ENCODE measurements at regions not wholly inside any gene's neighbourhood (a gene's known extent, or its start where the extent isn't known, plus 50 kb on each side); places are given as distances from the start of the nearest gene placed in this dataset.

- TF ChIP-seq CTCF (IDR thresholded peaks at IDR 0.05; ENCODE audit: insufficient read depth, low read length, missing control alignments) = no peak
- no peak for DNase-seq (ENCODE audit: low read depth, low spot score)
- ChIA-PET CTCF (interaction anchor here (1.2 kb wide), 1 partner anchor 19 kb away, joined by 3 read pairs; no protein-coding TSS in a partner anchor), POLR2A (no interaction called here)
- no peak overlapping the region for H3K4me3 ChIP-seq (ENCODE audit: low read depth, low read length)
Measured at GRCh38 chr7:92968502-92968901, 132.1 kb upstream of the CDK6 start.

GRCh38 chr7:92967238-92967637 lies 130.9 kb upstream of the CDK6 start:
- ChIA-PET CTCF (no interaction called here), POLR2A (no interaction called here)
- H3K4me3 ChIP-seq (ENCODE audit: low read depth, low read length) = no peak overlapping the region
- DNase-seq (ENCODE audit: low read depth, low spot score) = no peak
- no peak for TF ChIP-seq CTCF (IDR thresholded peaks at IDR 0.05; ENCODE audit: insufficient read depth, low read length, missing control alignments)

- H3K4me3 ChIP-seq (ENCODE audit: low read depth, low read length) = no peak overlapping the region
- POLR2A ChIA-PET = no interaction called here
- DNase-seq (ENCODE audit: low read depth, low spot score) = no peak
- TF ChIP-seq CTCF (IDR thresholded peaks at IDR 0.05; ENCODE audit: insufficient read depth, low read length, missing control alignments) = no peak
- CTCF ChIA-PET = no interaction called here
Measured at GRCh38 chr7:92964141-92964540, 127.8 kb upstream of the CDK6 start.

- no peak overlapping the region for H3K4me3 ChIP-seq (ENCODE audit: low read depth, low read length)
- no peak for DNase-seq (ENCODE audit: low read depth, low spot score)
- ChIA-PET POLR2A (no interaction called here), CTCF (no interaction called here)
- no peak for TF ChIP-seq CTCF (IDR thresholded peaks at IDR 0.05; ENCODE audit: insufficient read depth, low read length, missing control alignments)
Measured at GRCh38 chr7:92963566-92963965, 127.2 kb upstream of the CDK6 start.

GRCh38 chr7:92961961-92962360 lies 125.6 kb upstream of the CDK6 start:
- CTCF ChIA-PET = no interaction called here

GRCh38 chr7:92956575-92956974 lies 120.2 kb upstream of the CDK6 start:
- TF ChIP-seq CTCF (IDR thresholded peaks at IDR 0.05; ENCODE audit: insufficient read depth, low read length, missing control alignments) = no peak
- H3K4me3 ChIP-seq (ENCODE audit: low read depth, low read length) = no peak overlapping the region
- ChIA-PET CTCF (no interaction called here), POLR2A (no interaction called here)
- no peak for DNase-seq (ENCODE audit: low read depth, low spot score)

More at GRCh38 chr7:92961961-92962360, 125.6 kb upstream of the CDK6 start:
- POLR2A ChIA-PET = no interaction called here
- no peak overlapping the region for H3K4me3 ChIP-seq (ENCODE audit: low read depth, low read length)
- no peak for TF ChIP-seq CTCF (IDR thresholded peaks at IDR 0.05; ENCODE audit: insufficient read depth, low read length, missing control alignments)
- DNase-seq (ENCODE audit: low read depth, low spot score) = no peak
